ENCODE measurements at regions not wholly inside any gene's neighbourhood (a gene's known extent, or its start where the extent isn't known, plus 50 kb on each side); places are given as distances from the start of the nearest gene placed in this dataset.

DNA sequence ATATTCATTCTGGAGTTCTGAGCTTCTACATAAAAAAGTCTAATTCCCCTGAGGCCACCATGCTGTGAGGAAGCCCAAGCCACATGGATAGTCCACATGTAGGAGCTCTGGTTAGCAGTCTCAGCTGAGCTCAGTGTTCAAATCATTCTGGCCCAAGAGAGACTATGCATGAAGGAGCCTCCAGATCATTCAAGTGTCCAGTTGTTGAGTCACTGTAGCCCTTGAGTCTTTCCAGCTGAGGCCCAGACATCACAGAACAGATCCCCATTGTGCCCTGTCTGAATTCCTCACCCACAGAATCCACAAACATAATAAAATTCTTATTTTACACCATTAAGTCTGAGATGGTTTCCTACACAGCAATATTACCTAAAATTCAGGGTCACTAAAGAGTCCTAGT is 107.0 kb upstream of the NGF start:
- DNase-seq (no peak), ATAC-seq (ENCODE audit: low read depth) (no peak)
- intact Hi-C loops (cut with micrococcal nuclease) (no loop called here), dilution Hi-C loops (cut with HindIII; ENCODE audit: low sequenced_read_pairs, unreplicated experiment) (no loop called here), in situ Hi-C loops (cut with MboI; ENCODE audit: low sequenced_read_pairs) (no loop called here)
- H3K23ac ChIP-seq (ENCODE audit: low read depth, low read length), result no peak overlapping the region
- POLR2A ChIA-PET (ENCODE audit: unreplicated experiment), result no interaction called here
- H3K14ac ChIP-seq (replicated peaks; ENCODE audit: low read depth, low read length), result no peak overlapping the region
- no peak overlapping the region for H2AK5ac ChIP-seq (ENCODE audit: low read depth, low read length)
- H3K27me3 ChIP-seq (ENCODE audit: control insufficient read depth, insufficient read depth, low read length), result no peaks in the 10 kb centered on the region
- H4K8ac ChIP-seq (ENCODE audit: low read depth in 2 of 2, low read length in 2 of 2), result no peak overlapping the region
- 0 out of 2 replicates have a peak, but pooled peaks cover 2% of the 10 kb centered on the region for H3K9me3 ChIP-seq (ENCODE audit: control insufficient read depth, insufficient read depth, low read length)
- H2AK9ac ChIP-seq (replicated peaks; ENCODE audit: low read depth, low read length, poor library complexity), result no peak overlapping the region
- no peak overlapping the region for H3K56ac ChIP-seq (ENCODE audit: extremely low read depth, insufficient read depth, low read length)
- no peaks in the 10 kb centered on the region for H3K36me3 ChIP-seq (ENCODE audit: control insufficient read depth, insufficient read depth, low read length)
- H4K91ac ChIP-seq (ENCODE audit: insufficient read depth, low read depth, low read length), result no peak overlapping the region
- TF ChIP-seq BHLHE40 (IDR thresholded peaks at IDR 0.05; ENCODE audit: low read depth, low read length) (no peak), NFE2L2 (IDR thresholded peaks at IDR 0.05; ENCODE audit: low read depth, low read length) (no peak), POLR2A (IDR thresholded peaks at IDR 0.05; ENCODE audit: low read depth, low read length) (no peak), CTCF (conservative IDR thresholded peaks at IDR 0.05; ENCODE audit: low read depth, low read length) (no peak), RCOR1 (IDR thresholded peaks at IDR 0.05; ENCODE audit: insufficient replicate concordance, low read length) (no peak), CEBPB (IDR thresholded peaks at IDR 0.05; ENCODE audit: low read depth, low read length) (no peak), MXI1 (IDR thresholded peaks at IDR 0.05; ENCODE audit: borderline replicate concordance, low read depth, low read length) (no peak), ELK1 (IDR thresholded peaks at IDR 0.05; ENCODE audit: borderline replicate concordance, low read depth, low read length) (no peak), RFX5 (IDR thresholded peaks at IDR 0.05; ENCODE audit: low read depth, low read length) (no peak), MAFK (IDR thresholded peaks at IDR 0.05; ENCODE audit: low read depth, low read length) (no peak), USF2 (IDR thresholded peaks at IDR 0.05; ENCODE audit: low read depth, low read length) (no peak), SMC3 (IDR thresholded peaks at IDR 0.05; ENCODE audit: low read depth, low read length) (no peak), FOS (IDR thresholded peaks at IDR 0.05; ENCODE audit: low read depth, low read length) (no peak)
- no peak overlapping the region for H3K18ac ChIP-seq (ENCODE audit: low read depth, low read length)
- CTCF ChIA-PET, result no interaction called here
- H3K79me1 ChIP-seq (ENCODE audit: low read depth in 1 of 2, low read length in 2 of 2), result no peaks in the 10 kb centered on the region
- BruUV-seq (replicated peaks), result no TSS peak
- no peak overlapping the region for H3K9ac ChIP-seq (ENCODE audit: low read depth, low read length)
- no peak overlapping the region for H3K4me2 ChIP-seq (ENCODE audit: low read depth, low read length)
- no peak overlapping the region for H3K27ac ChIP-seq (ENCODE audit: insufficient read depth, low read length)
- H3K9me1 ChIP-seq (ENCODE audit: insufficient read depth, low read length), result no peaks in the 10 kb centered on the region
- no peak overlapping the region for H4K5ac ChIP-seq (ENCODE audit: low read depth, low read length)
- H2BK120ac ChIP-seq (ENCODE audit: low read depth, low read length), result no peak overlapping the region
- no peak overlapping the region for H3K4ac ChIP-seq (ENCODE audit: low read depth, low read length)
- H2BK15ac ChIP-seq (ENCODE audit: low read depth, low read length), result no peak overlapping the region; the same call in 2 of the 3 replicates
- H3K4me3 ChIP-seq (ENCODE audit: insufficient read depth, low read depth, low read length), result no peak overlapping the region
- H2BK5ac ChIP-seq (ENCODE audit: low read depth, low read length, poor library complexity, severe bottlenecking), result no peak overlapping the region
- H4K20me1 ChIP-seq (ENCODE audit: insufficient read depth, low read length), result no peaks in the 10 kb centered on the region
- no peaks in the 10 kb centered on the region for H3K4me1 ChIP-seq (ENCODE audit: control insufficient read depth, insufficient read depth, low read length)
- no peak overlapping the region for H2AFZ ChIP-seq (replicated peaks; ENCODE audit: low read length, poor library complexity)
- H2BK20ac ChIP-seq (ENCODE audit: low read depth, low read length), result no peak overlapping the region

All from IMR-90 (cell line).